ENCODE measurements at regions not wholly inside any gene's neighbourhood (a gene's known extent, or its start where the extent isn't known, plus 50 kb on each side); places are given as distances from the start of the nearest gene placed in this dataset.

GRCh38 chr9:118596374-118597015 lies 772.7 kb downstream of the BRINP1 start:
- DNase-seq (ENCODE audit: extremely low spot score) = no peak
- intact Hi-C loops (cut with DNase I) = no loop called here
- TF ChIP-seq POLR2A (IDR thresholded peaks at IDR 0.05; ENCODE audit: low read depth) (no peak), CTCF (IDR thresholded peaks at IDR 0.05) (no peak), EP300 (IDR thresholded peaks at IDR 0.05) (no peak), POLR2AphosphoS5 (IDR thresholded peaks at IDR 0.05) (no peak)
- Histone ChIP-seq H3K4me3 (no peak overlapping the region), H3K36me3 (no peaks in the 10 kb centered on the region), H3K4me1 (no peaks in the 10 kb centered on the region), H3K9me3 (no peaks in the 10 kb centered on the region), H3K27me3 (no peaks in the 10 kb centered on the region), H3K27ac (replicated peaks in 1 of 4) (no peak overlapping the region)
- 53% methylated on average over 5 of the region's 5 CpGs for whole genome bisulfite sequencing

- 88% methylated on average over 2 of the region's 2 CpGs for WGBS
- Histone ChIP-seq H3K36me3 (no peaks in the 10 kb centered on the region), H3K4me3 (no peak overlapping the region), H3K27me3 (no peaks in the 10 kb centered on the region), H3K4me1 (no peaks in the 10 kb centered on the region), H3K27ac (replicated peaks in 1 of 4) (no peak overlapping the region), H3K9me3 (no peaks in the 10 kb centered on the region)
- intact Hi-C loops (cut with DNase I) = no loop called here
- no peak for TF ChIP-seq CTCF (IDR thresholded peaks at IDR 0.05)
- TF ChIP-seq POLR2A (IDR thresholded peaks at IDR 0.05; ENCODE audit: low read depth) = no peak
- no peak for TF ChIP-seq POLR2AphosphoS5 (IDR thresholded peaks at IDR 0.05)
- TF ChIP-seq EP300 (IDR thresholded peaks at IDR 0.05) = no peak
- no peak for DNase-seq (ENCODE audit: extremely low spot score)
Measured at GRCh38 chr9:118606668-118607067, 762.6 kb downstream of the BRINP1 start.

- intact Hi-C loops (cut with DNase I) = no loop called here
- Histone ChIP-seq H3K4me3 (no peak overlapping the region), H3K27me3 (no peaks in the 10 kb centered on the region), H3K4me1 (no peaks in the 10 kb centered on the region), H3K27ac (replicated peaks in 1 of 4) (no peak overlapping the region), H3K36me3 (no peaks in the 10 kb centered on the region), H3K9me3 (no peaks in the 10 kb centered on the region)
- no peak for TF ChIP-seq POLR2A (IDR thresholded peaks at IDR 0.05; ENCODE audit: low read depth)
- no peak for TF ChIP-seq POLR2AphosphoS5 (IDR thresholded peaks at IDR 0.05)
- no peak for TF ChIP-seq CTCF (IDR thresholded peaks at IDR 0.05)
- TF ChIP-seq EP300 (IDR thresholded peaks at IDR 0.05) = no peak
- WGBS = 78% methylated on average over 3 of the region's 3 CpGs
- DNase-seq (ENCODE audit: extremely low spot score) = no peak
Measured at GRCh38 chr9:118609355-118610044, 759.7 kb downstream of the BRINP1 start.

- WGBS = 52% methylated on average over 3 of the region's 3 CpGs
- TF ChIP-seq CTCF (IDR thresholded peaks at IDR 0.05) = no peak
- no peak for TF ChIP-seq POLR2A (IDR thresholded peaks at IDR 0.05; ENCODE audit: low read depth)
- TF ChIP-seq POLR2AphosphoS5 (IDR thresholded peaks at IDR 0.05) = no peak
- TF ChIP-seq EP300 (IDR thresholded peaks at IDR 0.05) = no peak
Measured at GRCh38 chr9:118612201-118612600, 757.0 kb downstream of the BRINP1 start.

More at GRCh38 chr9:118612201-118612600, 757.0 kb downstream of the BRINP1 start:
- H3K36me3 ChIP-seq = no peaks in the 10 kb centered on the region
- H3K4me3 ChIP-seq = no peak overlapping the region
- intact Hi-C loops (cut with DNase I) = no loop called here
- H3K4me1 ChIP-seq = no peaks in the 10 kb centered on the region
- H3K27ac ChIP-seq (replicated peaks in 1 of 4) = no peak overlapping the region
- DNase-seq (ENCODE audit: extremely low spot score) = no peak
- H3K27me3 ChIP-seq = no peaks in the 10 kb centered on the region
- no peaks in the 10 kb centered on the region for H3K9me3 ChIP-seq

Data from esophagus muscularis mucosa (tissue), 4 donors.